Mesenchymal stem cell (in vitro differentiated cells and primary cell): ENCODE measurements at regions not wholly inside any gene's neighbourhood (a gene's known extent, or its start where the extent isn't known, plus 50 kb on each side); places are given as distances from the start of the nearest gene placed in this dataset.
"Not testable (repeated sequence)": the region's sequence is repeated elsewhere in the genome, so short reads cannot be mapped to it uniquely, and the experiment has no call there.

Experiments
- DNase-seq: peaks from one replicate; pipeline ENCODE4 v3.0.0-alpha.2; 2013
- H2AFZ ChIP-seq: one replicate; pipeline ENCODE4 v1.6.1; 2013; ENCODE audit warnings: low read depth, mild to moderate bottlenecking, control low read depth, inconsistent platforms, low read length, moderate library complexity
- H2AK5ac ChIP-seq: 2 replicates; pipeline ENCODE4 v1.6.1; 2013; ENCODE audit warnings: low read length, moderate library complexity, mild to moderate bottlenecking, inconsistent platforms; ENCODE audit not compliant: severe bottlenecking
- H2BK120ac ChIP-seq: one replicate; pipeline ENCODE4 v1.6.1; 2013; ENCODE audit warnings: low read depth, mild to moderate bottlenecking, inconsistent platforms, low read length, moderate library complexity
- H2BK12ac ChIP-seq, 2 experiments: one replicate each; pipeline ENCODE4 v1.6.1; 2013; ENCODE audit warnings: inconsistent platforms in 2 of 2, low read length in 2 of 2, mild to moderate bottlenecking in 2 of 2, moderate library complexity in 2 of 2, control low read depth in 1 of 2
- H2BK15ac ChIP-seq: one replicate; pipeline ENCODE4 v1.6.1; 2013; ENCODE audit warnings: mild to moderate bottlenecking, low read depth, inconsistent platforms; ENCODE audit not compliant: poor library complexity, severe bottlenecking
- H2BK5ac ChIP-seq: 2 replicates; pipeline ENCODE4 v1.6.1; 2013; ENCODE audit warnings: low read depth, mild to moderate bottlenecking, low read length, control low read depth, inconsistent platforms; ENCODE audit not compliant: poor library complexity, severe bottlenecking
- H3K14ac ChIP-seq, 2 experiments: one replicate each; pipeline ENCODE4 v1.6.1; 2013; ENCODE audit warnings: inconsistent platforms in 2 of 2, low read length in 2 of 2, control low read depth in 1 of 2, mild to moderate bottlenecking in 1 of 2, moderate library complexity in 1 of 2
- H3K18ac ChIP-seq, 2 experiments: one replicate each; pipeline ENCODE4 v1.6.1; 2013; ENCODE audit warnings: inconsistent platforms in 2 of 2, low read length in 2 of 2, control low read depth in 1 of 2, low read depth in 1 of 2, mild to moderate bottlenecking in 1 of 2
- H3K23ac ChIP-seq, 2 experiments: one replicate each; pipeline ENCODE4 v1.6.1; 2013; ENCODE audit warnings: inconsistent platforms in 2 of 2, low read length in 2 of 2, mild to moderate bottlenecking in 2 of 2, moderate library complexity in 2 of 2, control low read depth in 1 of 2
- H3K27ac ChIP-seq: 2 replicates; pipeline ENCODE4 v1.5.1; 2013; ENCODE audit warnings: mild to moderate bottlenecking, moderate library complexity, low read length, control low read depth, inconsistent platforms; ENCODE audit not compliant: poor library complexity, severe bottlenecking
- H3K27me3 ChIP-seq, 2 experiments: 2 replicates each; pipeline versions ENCODE4 v1.6.1 to v1.7.0; 2013; ENCODE audit warnings: low read length in 2 of 2, mild to moderate bottlenecking in 2 of 2, moderate library complexity in 2 of 2, control low read depth in 1 of 2, inconsistent platforms in 1 of 2; ENCODE audit not compliant: control insufficient read depth in 1 of 2, insufficient read depth in 1 of 2
- H3K36me3 ChIP-seq, 2 experiments: 2 replicates each; pipeline versions ENCODE4 v1.6.1 to v1.7.0; 2013; ENCODE audit warnings: low read length in 2 of 2, control low read depth in 1 of 2, inconsistent platforms in 1 of 2, low read depth in 1 of 2, mild to moderate bottlenecking in 1 of 2; ENCODE audit not compliant: insufficient read depth in 2 of 2, control insufficient read depth in 1 of 2
- H3K4ac ChIP-seq, 2 experiments: one replicate each; pipeline ENCODE4 v1.6.1; 2013; ENCODE audit warnings: inconsistent platforms in 2 of 2, low read length in 2 of 2, mild to moderate bottlenecking in 2 of 2, moderate library complexity in 2 of 2, control low read depth in 1 of 2, low read depth in 1 of 2
- H3K4me1 ChIP-seq: 2 replicates; pipeline ENCODE4 v1.6.1; 2013; ENCODE audit warnings: low read depth, low read length, control low read depth; ENCODE audit not compliant: control insufficient read depth, insufficient read depth
- H3K4me2 ChIP-seq: 2 replicates; pipeline ENCODE4 v1.6.1; 2013; ENCODE audit warnings: low read length, mild to moderate bottlenecking, inconsistent platforms; ENCODE audit not compliant: poor library complexity, severe bottlenecking
- H3K4me3 ChIP-seq, 2 experiments: 2 replicates each; pipeline versions ENCODE4 v1.5.1 to v1.7.0; 2013; ENCODE audit warnings: low read length in 2 of 2, mild to moderate bottlenecking in 2 of 2, control low read depth in 1 of 2, low read depth in 1 of 2; ENCODE audit not compliant: insufficient read depth in 1 of 2
- H3K79me1 ChIP-seq: replicated peaks from 2 replicates; pipeline ENCODE4 v1.6.1; 2013; ENCODE audit warnings: mild to moderate bottlenecking, control low read depth, low read length, inconsistent platforms; ENCODE audit not compliant: poor library complexity, severe bottlenecking
- H3K9ac ChIP-seq: 2 replicates; pipeline ENCODE4 v1.7.0; 2013; ENCODE audit warnings: mild to moderate bottlenecking, low read length, moderate library complexity
- H3K9me3 ChIP-seq: 2 replicates; pipeline ENCODE4 v1.7.0; 2013; ENCODE audit warnings: mild to moderate bottlenecking, low read length; ENCODE audit not compliant: control insufficient read depth
- H4K8ac ChIP-seq: one replicate; pipeline ENCODE4 v1.6.1; 2013; ENCODE audit warnings: inconsistent platforms, mild to moderate bottlenecking, low read length, moderate library complexity
- H4K91ac ChIP-seq: one replicate; pipeline ENCODE4 v1.6.1; 2013; ENCODE audit warnings: mild to moderate bottlenecking, low read length, inconsistent platforms
- WGBS: methylation state at CpG from one replicate; pipeline ENCODE4 v1.1.7; 2013; ENCODE audit warnings: mixed read lengths; 5-methylcytosine and 5-hydroxymethylcytosine counted together

GRCh38 chr4:3601108-3601690, 69.0 kb upstream of the LRPAP1 start:
- H3K27me3 ChIP-seq, H3K27ac ChIP-seq, H3K79me1 ChIP-seq, H3K18ac ChIP-seq, H4K8ac ChIP-seq, H3K9ac ChIP-seq, H3K14ac ChIP-seq, H2BK5ac ChIP-seq, H3K36me3 ChIP-seq, H3K9me3 ChIP-seq, H2BK15ac ChIP-seq, H2AK5ac ChIP-seq, H3K4me3 ChIP-seq, H3K23ac ChIP-seq, H2AFZ ChIP-seq, H3K4me2 ChIP-seq, H3K4me1 ChIP-seq, H3K4ac ChIP-seq, H2BK120ac ChIP-seq, H2BK12ac ChIP-seq, H4K91ac ChIP-seq, DNase-seq: not testable (repeated sequence)
- 81% methylated on average over 12 of the region's 12 CpGs for WGBS

DNA sequence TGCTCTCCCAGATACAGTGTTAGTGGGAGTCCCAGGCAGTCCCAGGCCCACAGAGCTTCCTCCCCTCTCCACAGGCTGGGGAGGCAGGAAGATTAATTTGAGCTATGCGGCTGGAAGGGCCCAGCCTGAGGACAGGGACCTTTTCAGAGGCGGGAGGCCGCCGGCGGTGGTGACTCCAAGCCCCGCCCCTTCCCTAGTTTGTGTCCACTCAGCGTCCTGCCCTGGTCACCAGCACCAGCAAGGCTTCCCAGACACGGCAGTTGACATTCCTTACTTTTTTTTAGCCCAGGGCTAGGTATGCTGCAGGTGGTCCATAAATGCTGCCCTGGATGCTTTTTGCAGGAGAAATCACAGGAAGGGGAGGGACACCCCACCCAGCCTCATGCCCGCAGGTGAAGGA, 67.7 kb upstream of the LRPAP1 start:
- Histone ChIP-seq H4K8ac (no peak overlapping the region), H3K36me3 (no peaks in the 10 kb centered on the region), H3K9ac (no peak overlapping the region), H2AFZ (no peak overlapping the region), H3K9me3 (peaks cover 3% of the 10 kb centered on the region), H2BK120ac (no peak overlapping the region), H3K79me1 (no peaks in the 10 kb centered on the region), H3K14ac (no peak overlapping the region), H3K23ac (no peak overlapping the region), H2BK12ac (no peak overlapping the region), H3K4me1 (peaks cover 3% of the 10 kb centered on the region), H3K18ac (no peak overlapping the region), H3K4me3 (no peak overlapping the region), H2BK15ac (no peak overlapping the region), H3K27me3 (no peaks in the 10 kb centered on the region), H3K27ac (no peak overlapping the region), H2AK5ac (no peak overlapping the region), H2BK5ac (no peak overlapping the region), H3K4me2 (no peak overlapping the region), H3K4ac (no peak overlapping the region), H4K91ac (no peak overlapping the region)
- no peak for DNase-seq
- 89% methylated on average over 9 of the region's 9 CpGs for WGBS

DNA sequence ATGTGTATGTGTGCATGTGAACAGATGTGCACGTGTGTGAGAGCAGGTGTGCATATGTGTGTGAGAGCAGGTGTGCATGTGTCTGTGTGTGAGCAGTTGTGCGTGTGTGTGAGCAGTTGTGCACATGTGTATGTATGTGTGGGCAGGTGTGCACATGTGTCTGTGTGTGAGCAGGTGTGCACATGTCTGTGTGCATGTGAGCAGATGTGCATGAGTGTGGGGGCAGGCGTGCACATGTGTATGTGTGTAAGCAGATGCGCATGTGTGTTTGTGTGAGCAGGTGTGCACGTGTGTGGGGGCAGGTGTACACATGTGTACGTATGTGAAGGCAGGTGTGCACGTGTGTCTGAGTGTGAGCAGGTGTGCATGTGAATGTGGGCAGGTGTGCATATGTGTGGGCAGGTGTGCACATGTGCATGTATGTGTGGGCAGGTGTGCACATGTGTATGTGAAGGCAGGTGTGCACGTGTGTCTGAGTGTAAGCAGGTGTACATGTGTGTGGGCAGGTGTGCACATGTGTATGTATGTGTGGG, 66.5 kb upstream of the LRPAP1 start:
- no peaks in the 10 kb centered on the region for H3K36me3 ChIP-seq
- H3K9ac ChIP-seq = no peak overlapping the region
- no peak overlapping the region for H3K4ac ChIP-seq
- peak overlapping the region; percentile 78 for H4K91ac ChIP-seq
- no peak overlapping the region for H4K8ac ChIP-seq
- H3K27me3 ChIP-seq = peaks cover 0 to 2% of the 10 kb centered on the region in 2 experiments
- no peaks in the 10 kb centered on the region for H3K79me1 ChIP-seq
- no peak overlapping the region for H3K4me3 ChIP-seq
- no peak overlapping the region for H2BK12ac ChIP-seq
- no peak overlapping the region for H3K18ac ChIP-seq
- H3K14ac ChIP-seq = no peak overlapping the region
- H2BK15ac ChIP-seq = no peak overlapping the region
- H3K4me2 ChIP-seq = no peak overlapping the region
- peaks cover 3% of the 10 kb centered on the region for H3K9me3 ChIP-seq
- peaks cover 3% of the 10 kb centered on the region for H3K4me1 ChIP-seq
- DNase-seq = no peak
- 91% methylated on average over 8 of the region's 8 CpGs for WGBS
- H2BK5ac ChIP-seq = no peak overlapping the region
- H2AK5ac ChIP-seq = no peak overlapping the region
- no peak overlapping the region for H2AFZ ChIP-seq
- no peak overlapping the region for H3K23ac ChIP-seq
- no peak overlapping the region for H3K27ac ChIP-seq
- no peak overlapping the region for H2BK120ac ChIP-seq

DNA sequence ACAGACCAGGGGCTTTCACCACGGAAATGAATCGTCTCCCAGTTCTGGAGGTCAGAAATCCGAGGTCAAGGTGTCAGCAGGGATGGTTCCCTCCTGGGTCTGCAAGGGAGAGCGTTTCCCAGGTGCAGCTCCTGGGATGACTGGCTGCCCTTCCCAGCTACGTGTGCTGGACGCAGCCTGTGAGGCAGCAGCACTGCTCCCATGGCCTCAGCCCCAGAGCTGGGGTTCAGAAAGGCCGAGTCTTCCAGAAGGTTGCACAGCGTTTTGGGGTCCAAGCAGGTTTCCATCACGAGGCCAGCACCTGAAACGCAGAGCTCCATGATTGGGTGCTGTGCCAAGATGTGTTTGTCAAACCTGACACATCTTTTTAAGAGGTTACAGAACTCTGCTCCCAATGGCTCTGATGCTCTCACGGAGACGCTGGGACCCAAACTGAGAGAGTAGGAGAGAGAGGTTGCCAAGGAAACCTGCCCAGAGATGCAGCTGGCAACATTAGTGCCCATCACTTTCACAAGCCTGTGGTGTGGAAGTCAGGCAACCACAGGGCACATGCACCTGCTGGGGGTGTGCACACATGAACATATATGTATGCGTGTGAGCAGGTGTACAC, 65.8 kb upstream of the LRPAP1 start:
- not testable (repeated sequence) for H3K4me2 ChIP-seq, H3K36me3 ChIP-seq, H2BK5ac ChIP-seq, H2BK15ac ChIP-seq, H4K91ac ChIP-seq, H3K27me3 ChIP-seq, H3K27ac ChIP-seq, H3K9me3 ChIP-seq, H2BK12ac ChIP-seq, H3K4ac ChIP-seq, H3K18ac ChIP-seq, DNase-seq, H3K4me3 ChIP-seq, H3K23ac ChIP-seq, H2BK120ac ChIP-seq, H3K4me1 ChIP-seq, H3K79me1 ChIP-seq, H2AK5ac ChIP-seq, H4K8ac ChIP-seq, H2AFZ ChIP-seq, H3K14ac ChIP-seq, H3K9ac ChIP-seq
- 90% methylated on average over 13 of the region's 13 CpGs for WGBS
